Renal cortex interstitium (tissue), 11 donors: ENCODE measurements at regions not wholly inside any gene's neighbourhood (a gene's known extent, or its start where the extent isn't known, plus 50 kb on each side); places are given as distances from the start of the nearest gene placed in this dataset.
"Not testable (repeated sequence)": the region's sequence is repeated elsewhere in the genome, so short reads cannot be mapped to it uniquely, and the experiment has no call there.

ENCODE experiments used
- DNase-seq, 11 donors: peaks; one replicate each; pipeline ENCODE4 v3.0.0-alpha.2; 2013; ENCODE audit warnings: low read depth in 9 of 11, low spot score in 4 of 11; ENCODE audit errors: extremely low read depth in 1 of 11

DNA sequence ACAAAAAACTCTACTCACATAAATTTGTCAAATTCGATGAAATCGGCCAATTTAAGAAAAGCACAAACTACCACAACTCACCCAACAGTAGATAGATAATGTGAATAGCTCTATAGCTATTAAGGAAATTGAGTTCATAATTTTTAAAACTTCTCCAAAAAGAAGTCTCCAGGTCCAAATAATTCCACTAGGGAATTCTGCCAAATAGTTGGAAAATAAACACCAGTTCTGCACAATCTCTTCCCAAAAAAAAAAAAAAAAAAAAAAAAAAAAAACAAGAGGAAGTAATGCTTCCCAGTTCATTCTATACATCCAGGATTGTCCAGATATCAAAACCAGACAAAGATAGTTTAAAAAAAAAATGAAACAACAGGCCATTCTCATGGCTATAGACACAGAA lies 164.2 kb downstream of the POLR2M start:
- no peak for DNase-seq

DNA sequence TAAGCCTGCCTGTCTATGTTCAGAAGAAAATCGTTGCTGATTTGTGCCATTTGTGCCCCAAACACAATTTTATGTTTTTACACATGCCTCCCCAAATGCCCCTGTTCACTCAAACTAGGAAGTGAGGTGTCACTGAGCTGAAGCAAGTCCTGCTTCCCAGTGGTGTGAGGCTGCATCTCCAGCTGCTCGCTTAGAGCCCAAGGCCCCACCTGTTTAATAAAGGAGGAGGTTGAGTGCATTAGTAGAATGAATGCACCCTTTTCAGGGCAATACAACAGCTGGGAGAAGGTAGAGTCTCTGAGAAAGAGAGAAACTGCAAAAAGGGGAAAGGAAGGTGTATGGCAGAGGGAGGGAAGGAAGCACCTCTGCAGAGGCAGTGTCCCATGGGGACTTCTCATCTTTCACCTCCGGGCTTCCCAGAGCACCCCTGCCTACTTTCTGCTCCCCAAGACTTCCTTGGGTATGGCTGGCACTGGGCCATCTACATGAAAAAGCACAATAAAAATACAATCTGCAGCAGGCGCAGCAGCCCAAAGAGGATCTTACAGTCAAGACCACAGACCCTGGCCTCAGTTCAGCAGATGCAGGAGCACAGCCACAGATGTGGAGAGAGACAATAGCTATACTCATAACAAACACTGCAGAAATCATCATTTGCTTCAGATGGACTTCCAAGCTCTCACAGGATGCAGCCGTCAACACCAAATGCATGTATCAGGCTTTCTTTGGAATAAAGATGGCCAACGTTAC lies 165.9 kb downstream of the POLR2M start:
- no peak for DNase-seq

- DNase-seq: no peak
These were observed 167.2 kb downstream of the POLR2M start for GRCh38 chr15:57873564-57874209.

GRCh38 chr15:57875347-57875746 lies 168.8 kb downstream of the POLR2M start:
- no peak for DNase-seq

- no peak for DNase-seq
These were observed 172.1 kb downstream of the POLR2M start for GRCh38 chr15:57878573-57878972.

GRCh38 chr15:57881361-57881760 lies 174.8 kb downstream of the POLR2M start:
- no peak for DNase-seq

GRCh38 chr15:57881972-57882371 lies 175.5 kb downstream of the POLR2M start:
- no peak for DNase-seq

- no peak for DNase-seq
These were observed 177.2 kb downstream of the POLR2M start for GRCh38 chr15:57883701-57884100.

- DNase-seq: no peak
These were observed 178.4 kb downstream of the POLR2M start for GRCh38 chr15:57884936-57885335.

DNA sequence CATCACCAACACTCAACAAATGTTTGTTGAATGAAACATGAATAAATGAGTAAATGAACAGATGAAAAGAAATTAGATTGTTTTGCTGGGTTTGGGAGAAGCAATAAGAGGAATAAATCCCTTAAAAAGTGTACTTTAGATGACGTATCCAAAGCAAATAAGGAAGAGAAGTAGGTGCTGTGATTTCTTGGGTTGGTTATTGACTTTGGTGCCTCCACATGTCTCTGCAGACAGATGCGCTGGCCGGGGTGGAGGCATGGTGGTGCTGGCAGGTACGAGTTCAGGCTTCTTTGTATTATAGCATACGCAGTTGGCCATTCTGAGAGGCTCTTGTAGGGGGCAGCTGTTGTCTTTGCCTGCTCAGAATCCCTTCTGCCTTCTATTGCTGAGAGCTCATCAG lies 178.9 kb downstream of the POLR2M start:
- DNase-seq: no peak

- no peak for DNase-seq
These were observed 177.7 kb downstream of the ALDH1A2 start for GRCh38 chr15:57887825-57888224.

DNA sequence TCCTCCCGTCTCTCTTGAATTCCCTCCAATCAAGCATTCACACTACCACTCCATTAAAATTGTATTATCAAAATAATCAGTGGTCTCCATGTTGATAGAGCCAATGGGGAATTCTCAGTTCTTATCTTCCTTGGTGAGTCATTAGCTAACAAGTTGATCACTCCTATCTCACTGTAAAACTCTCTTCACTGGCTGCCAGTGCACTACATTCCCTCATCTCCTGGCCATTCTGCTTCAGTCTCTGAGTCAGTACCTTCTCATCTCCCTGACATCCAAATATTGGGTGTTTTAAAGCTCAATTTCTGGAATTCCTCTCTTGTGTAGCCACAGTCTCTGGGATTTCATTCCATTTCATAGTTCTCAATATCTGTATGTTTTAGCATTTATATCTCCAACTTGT lies 175.2 kb downstream of the ALDH1A2 start:
- DNase-seq: no peak

GRCh38 chr15:57890878-57891277 lies 174.6 kb downstream of the ALDH1A2 start:
- no peak for DNase-seq

- no peak for DNase-seq
These were observed 173.3 kb downstream of the ALDH1A2 start for GRCh38 chr15:57892181-57892580.

DNA sequence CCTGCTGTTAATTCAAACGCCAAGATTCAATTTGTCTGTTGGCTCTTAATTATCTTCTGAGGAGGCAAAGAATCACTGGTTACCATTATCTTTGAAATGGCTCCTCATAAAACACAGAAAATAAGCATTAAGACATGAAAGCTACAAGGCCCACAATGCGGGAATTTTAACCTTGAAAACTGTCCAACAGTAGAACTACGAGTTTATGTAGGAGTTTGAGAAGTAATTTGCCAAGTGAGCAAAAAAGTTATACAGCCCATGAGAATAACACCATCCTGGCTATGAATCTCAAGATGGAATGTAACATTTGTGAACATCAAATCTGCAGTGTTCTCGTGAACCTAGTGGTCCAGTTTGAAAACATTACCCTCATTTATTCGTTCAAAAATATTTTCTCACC lies 172.5 kb downstream of the ALDH1A2 start:
- DNase-seq: no peak

GRCh38 chr15:57895291-57895690 lies 170.2 kb downstream of the ALDH1A2 start:
- DNase-seq: no peak

GRCh38 chr15:57896114-57896513 lies 169.4 kb downstream of the ALDH1A2 start:
- no peak for DNase-seq

- not testable (repeated sequence) for DNase-seq
These were observed 168.6 kb downstream of the ALDH1A2 start for GRCh38 chr15:57896899-57897298.

DNA sequence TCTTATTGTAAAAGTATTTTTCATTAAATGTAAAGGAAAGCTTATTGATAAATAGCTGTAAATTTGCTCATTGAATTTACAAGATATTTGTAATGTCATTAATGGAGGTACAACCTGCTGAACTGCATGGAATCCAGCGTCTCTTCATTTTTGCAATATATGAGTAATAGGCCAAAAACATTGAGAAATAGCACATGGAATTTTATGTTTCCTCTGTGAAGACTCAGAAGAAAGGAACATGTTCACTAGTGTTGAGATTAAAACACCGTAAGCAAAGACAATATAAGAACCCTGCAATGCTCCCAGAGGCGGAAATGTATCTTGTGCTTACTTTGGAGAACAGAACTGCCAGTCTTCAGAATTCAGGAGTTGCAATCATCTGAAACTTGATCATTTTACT lies 167.6 kb downstream of the ALDH1A2 start:
- DNase-seq: no peak

- no peak for DNase-seq
These were observed 163.4 kb downstream of the ALDH1A2 start for GRCh38 chr15:57902155-57902554.
